RPMI8226 (cell line): ENCODE measurements at regions not wholly inside any gene's neighbourhood (a gene's known extent, or its start where the extent isn't known, plus 50 kb on each side); places are given as distances from the start of the nearest gene placed in this dataset.

Experiments used
- DNase-seq: peaks from one replicate; pipeline ENCODE4 v3.0.0-alpha.2; 2015

GRCh38 chr3:190252080-190252479 is 70.2 kb downstream of the CLDN1 start:
- no peak for DNase-seq

- no peak for DNase-seq
These were observed 72.8 kb downstream of the CLDN1 start for GRCh38 chr3:190249414-190249813.

- no peak for DNase-seq
These were observed 80.1 kb downstream of the CLDN1 start for GRCh38 chr3:190242147-190242546.

GRCh38 chr3:190239325-190239724 is 82.9 kb downstream of the CLDN1 start:
- peak; percentile 22 for DNase-seq

GRCh38 chr3:190238871-190239270 is 83.4 kb downstream of the CLDN1 start:
- peak; percentile 64 for DNase-seq

GRCh38 chr3:190234621-190235020 is 87.6 kb downstream of the CLDN1 start:
- DNase-seq, result no peak

GRCh38 chr3:190229632-190230424 is 92.4 kb downstream of the CLDN1 start:
- no peak for DNase-seq

- DNase-seq, result no peak
These were observed 95.2 kb downstream of the CLDN1 start for GRCh38 chr3:190227064-190227463.

- peak; percentile 28 for DNase-seq
These were observed 97.2 kb downstream of the CLDN1 start for GRCh38 chr3:190224863-190225692.

GRCh38 chr3:190224456-190224855 is 97.8 kb downstream of the CLDN1 start:
- no peak for DNase-seq

GRCh38 chr3:190222916-190223315 is 99.3 kb downstream of the CLDN1 start:
- DNase-seq, result no peak

- no peak for DNase-seq
These were observed 99.9 kb downstream of the CLDN1 start for GRCh38 chr3:190222360-190222759.

- no peak for DNase-seq
These were observed 99.7 kb upstream of the P3H2 start for GRCh38 chr3:190220362-190220761.

- DNase-seq, result no peak
These were observed 96.4 kb upstream of the P3H2 start for GRCh38 chr3:190217081-190217480.

GRCh38 chr3:190213727-190214126 is 93.0 kb upstream of the P3H2 start:
- DNase-seq, result no peak

- DNase-seq, result no peak
These were observed 89.9 kb upstream of the P3H2 start for GRCh38 chr3:190210608-190211007.

- no peak for DNase-seq
These were observed 88.8 kb upstream of the P3H2 start for GRCh38 chr3:190209533-190209932.

- no peak for DNase-seq
These were observed 87.5 kb upstream of the P3H2 start for GRCh38 chr3:190208196-190208595.

GRCh38 chr3:190205739-190206138 is 85.0 kb upstream of the P3H2 start:
- DNase-seq, result no peak

- DNase-seq, result no peak
These were observed 83.5 kb upstream of the P3H2 start for GRCh38 chr3:190204200-190204599.

GRCh38 chr3:190197346-190197763 is 76.7 kb upstream of the P3H2 start:
- no peak for DNase-seq

GRCh38 chr3:190194506-190194905 is 73.8 kb upstream of the P3H2 start:
- DNase-seq, result no peak

- DNase-seq, result no peak
These were observed 72.5 kb upstream of the P3H2 start for GRCh38 chr3:190193210-190193609.

GRCh38 chr3:190192739-190193138 is 72.0 kb upstream of the P3H2 start:
- no peak for DNase-seq
